VCaP (cell line): ENCODE measurements at regions not wholly inside any gene's neighbourhood (a gene's known extent, or its start where the extent isn't known, plus 50 kb on each side); places are given as distances from the start of the nearest gene placed in this dataset.

Experiments used
- H3K27ac ChIP-seq: fragments of 450-650 bp; 2 replicates; pipeline ENCODE4 v1.5.1; 2017
- CTCF ChIP-seq: fragments of 450-650 bp; conservative IDR thresholded peaks from 2 replicates; pipeline ENCODE4 v1.5.1; 2017; ENCODE audit warnings: mild to moderate bottlenecking, moderate library complexity

DNA sequence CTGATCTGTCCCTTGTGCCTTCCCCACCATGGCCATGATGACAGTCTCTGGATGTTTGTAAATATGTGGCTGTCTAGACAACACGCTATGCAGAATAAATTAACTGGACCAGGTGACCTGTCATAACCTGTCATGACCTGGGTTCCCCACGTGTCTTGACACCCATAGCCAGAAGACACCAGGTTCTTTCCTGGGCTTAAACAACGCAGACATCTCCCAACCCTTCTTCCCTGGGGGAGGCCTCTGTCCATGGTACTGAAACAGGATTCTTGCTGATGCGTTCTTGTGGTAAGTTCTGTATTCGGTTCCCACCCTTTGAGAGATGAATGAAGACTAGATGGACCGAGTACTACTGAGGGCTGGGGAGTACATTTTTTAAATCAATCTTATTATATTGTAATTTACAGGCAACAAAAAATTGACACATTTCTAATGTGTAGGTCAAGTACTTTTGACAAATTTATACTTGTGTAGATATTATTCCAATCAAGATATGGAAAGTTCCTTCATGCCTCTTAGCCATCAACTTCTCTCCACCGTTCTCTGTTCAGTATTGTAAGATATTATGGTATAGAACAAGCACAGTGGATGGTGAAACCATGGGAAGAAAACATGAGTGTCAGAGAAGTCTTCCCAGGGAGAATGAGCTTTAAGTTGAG lies 738.8 kb downstream of the PTPRU start:
- TF ChIP-seq CTCF, result no peak
- no peak overlapping the region for H3K27ac ChIP-seq

DNA sequence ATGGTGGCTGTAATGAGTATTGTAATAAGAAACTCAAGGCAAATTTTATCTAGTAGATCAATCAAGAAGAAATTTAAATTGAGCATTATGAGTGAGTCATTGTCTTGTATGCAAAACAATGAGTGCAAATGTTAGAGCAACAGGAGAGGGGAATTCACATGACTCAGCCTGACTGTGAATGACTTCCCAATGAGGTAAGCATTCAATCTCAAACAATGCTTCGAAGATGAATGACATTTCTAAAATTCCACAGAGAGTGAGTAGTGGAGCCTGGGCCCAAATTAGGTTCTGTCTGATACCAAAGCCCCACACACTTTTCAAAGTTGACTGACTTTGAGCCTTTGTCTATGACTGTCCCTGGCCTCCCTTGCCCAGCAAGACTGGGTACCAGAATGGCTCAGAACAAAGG lies 738.0 kb downstream of the PTPRU start:
- no peak overlapping the region for H3K27ac ChIP-seq

DNA sequence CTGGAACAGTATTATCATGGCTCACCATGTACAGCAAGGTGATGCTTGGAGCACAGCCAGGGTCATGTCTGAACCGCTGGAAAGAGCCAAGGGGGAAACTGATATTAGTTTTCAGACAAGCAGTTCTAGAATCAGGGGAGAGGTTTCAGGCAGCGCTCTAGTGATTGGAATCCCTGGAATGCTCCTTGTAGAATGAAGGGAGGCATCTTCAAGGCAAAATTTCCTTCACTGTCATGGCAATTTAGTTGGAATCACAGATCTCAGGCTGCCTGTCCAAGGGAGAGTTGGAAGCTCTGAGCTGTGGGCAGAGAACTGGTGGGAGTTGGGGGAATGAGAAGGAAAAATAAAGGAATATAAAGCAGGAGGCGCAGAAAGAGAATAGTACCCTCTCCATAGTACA lies 737.1 kb downstream of the PTPRU start:
- TF ChIP-seq CTCF, result no peak
- no peak overlapping the region for H3K27ac ChIP-seq

More for the DNA sequence above, 738.0 kb downstream of the PTPRU start:
- TF ChIP-seq CTCF, result no peak

- no peak for TF ChIP-seq CTCF
- H3K27ac ChIP-seq, result no peak overlapping the region
These were observed 736.2 kb downstream of the PTPRU start for GRCh38 chr1:29972421-29973053.

GRCh38 chr1:29971703-29972102 lies 735.4 kb downstream of the PTPRU start:
- H3K27ac ChIP-seq, result no peak overlapping the region
- TF ChIP-seq CTCF, result no peak

- H3K27ac ChIP-seq, result no peak overlapping the region
- no peak for TF ChIP-seq CTCF
These were observed 734.5 kb downstream of the PTPRU start for GRCh38 chr1:29970747-29971325.

DNA sequence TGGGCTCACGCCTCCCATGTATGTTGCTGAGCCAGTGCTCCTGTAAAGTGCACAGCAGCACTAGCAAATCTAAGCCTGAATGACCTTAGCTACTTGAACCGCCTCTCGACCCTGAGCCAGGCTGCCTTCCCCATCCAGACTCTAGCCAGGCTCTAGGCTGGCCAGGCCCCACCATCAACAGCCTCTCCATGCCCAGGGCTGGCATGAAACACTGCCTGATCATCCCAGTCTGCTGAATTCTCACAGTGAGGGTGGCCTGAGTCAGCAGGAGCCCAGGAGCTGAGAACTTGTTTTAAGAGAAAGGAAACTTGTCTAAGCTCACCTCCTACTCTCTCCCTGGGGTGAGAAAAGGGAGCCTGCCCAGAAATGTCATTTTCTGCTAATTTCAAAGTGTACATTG lies 733.3 kb downstream of the PTPRU start:
- H3K27ac ChIP-seq, result no peak overlapping the region

More for the DNA sequence above, 733.3 kb downstream of the PTPRU start:
- TF ChIP-seq CTCF, result no peak
